ENCODE measurements at regions not wholly inside any gene's neighbourhood (a gene's known extent, or its start where the extent isn't known, plus 50 kb on each side); places are given as distances from the start of the nearest gene placed in this dataset.

GRCh38 chr9:110128664-110129329 lies 79.2 kb downstream of the C9orf152 start (continued):
- TF ChIP-seq CEBPZ (IDR thresholded peaks at IDR 0.05; ENCODE audit: low read depth, low read length) (no peak), RB1 (IDR thresholded peaks at IDR 0.05; ENCODE audit: borderline replicate concordance) (peak; percentile 98; the same call in 1 of the 2 replicates), SMC3 (IDR thresholded peaks at IDR 0.05; ENCODE audit: borderline replicate concordance, low read length) (peak; percentile 27; the same call in 1 of the 2 replicates), CREB1 (IDR thresholded peaks at IDR 0.05; ENCODE audit: low read depth) (peak; percentile 51; the same call in 1 of the 2 replicates), ZNF592 (IDR thresholded peaks at IDR 0.05) (peak; percentile 60; the same call in 1 of the 2 replicates), JUNB (IDR thresholded peaks at IDR 0.05) (peak; percentile 19; the same call in 1 of the 2 replicates), CTCF (IDR thresholded peaks at IDR 0.05 in 2 of 3, conservative IDR thresholded peaks at IDR 0.05 in 1 of 3; ENCODE audit: control insufficient read depth in 2 of 3, extremely low read depth in 1 of 3, insufficient read depth in 1 of 3, low read depth in 3 of 3, low read length in 3 of 3) (no peak), LARP7 (IDR thresholded peaks at IDR 0.05) (no peak), SKIL (IDR thresholded peaks at IDR 0.05; ENCODE audit: low read depth, poor library complexity, severe bottlenecking) (peak; percentile 80), SREBF1 (IDR thresholded peaks at IDR 0.05; ENCODE audit: low read length) (no peak), NKRF (conservative IDR thresholded peaks at IDR 0.05) (peak; percentile 47; the same call in 1 of the 2 replicates), MAX (IDR thresholded peaks at IDR 0.05; ENCODE audit: low read depth, low read length) (peak; percentile 67; the same call in 1 of the 2 replicates), YBX1 (IDR thresholded peaks at IDR 0.05) (peak; percentile 92), ZNF24 (IDR thresholded peaks at IDR 0.05) (0 out of 2 replicates have a peak, but pooled peaks have one; percentile 40), MEF2A (IDR thresholded peaks at IDR 0.05; ENCODE audit: insufficient read depth, low read depth, low read length) (peak; percentile 58; the same call in 1 of the 2 replicates)
